NT2/D1 (cell line): ENCODE measurements at regions not wholly inside any gene's neighbourhood (a gene's known extent, or its start where the extent isn't known, plus 50 kb on each side); places are given as distances from the start of the nearest gene placed in this dataset.
"Not testable (repeated sequence)": the region's sequence is repeated elsewhere in the genome, so short reads cannot be mapped to it uniquely, and the experiment has no call there.

ENCODE experiments used
- YY1 ChIP-seq: IDR thresholded peaks from 2 replicates; pipeline ENCODE4 v1.6.1; 2011; ENCODE audit not compliant: insufficient read length, insufficient read depth
- ZNF274 ChIP-seq: IDR thresholded peaks from 2 replicates; pipeline ENCODE4 v1.6.1; 2011; ENCODE audit warnings: mild to moderate bottlenecking, low read depth, low read length

GRCh38 chr5:2862176-2862575, 110.7 kb upstream of the IRX2 start:
- not testable (repeated sequence) for TF ChIP-seq YY1, ZNF274
